Breast epithelium (tissue), 3 donors: ENCODE measurements at regions not wholly inside any gene's neighbourhood (a gene's known extent, or its start where the extent isn't known, plus 50 kb on each side); places are given as distances from the start of the nearest gene placed in this dataset.

Experiments
- POLR2A ChIP-seq: fragments of 450-650 bp; IDR thresholded peaks from one replicate; pipeline ENCODE4 v1.6.1; 2016; ENCODE audit warnings: antibody characterized with exemption, mild to moderate bottlenecking, moderate library complexity
- TF ChIP-seq, protein P1 (sequence below), 3 donors: fragments of 450-650 bp; IDR thresholded peaks; one replicate each; pipeline ENCODE4 v1.5.1; 2016 to 2017; ENCODE audit warnings: antibody characterized with exemption in 3 of 3, mild to moderate bottlenecking in 3 of 3, moderate library complexity in 3 of 3

DNA sequence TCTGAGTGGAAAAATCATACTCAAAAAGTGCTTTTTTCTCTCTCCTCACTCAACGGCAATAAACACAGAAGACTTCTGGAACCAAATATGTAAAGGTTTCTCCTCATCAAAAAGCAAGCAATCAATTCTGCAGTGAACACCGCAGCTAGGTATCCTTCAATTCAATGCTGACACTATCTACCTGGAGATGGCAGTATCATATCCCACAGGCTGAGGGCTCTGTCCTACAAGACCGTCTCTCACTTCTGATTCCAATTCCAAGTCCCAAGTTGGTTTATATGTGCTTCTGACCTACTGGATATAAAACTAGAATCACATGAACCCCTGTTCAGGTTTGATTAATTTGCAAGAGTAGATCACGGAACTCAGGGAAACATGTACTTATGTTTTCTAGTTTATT is 59.7 kb upstream of the LUZP2 start:
- no peak for TF ChIP-seq POLR2A
- TF ChIP-seq, protein P1, sequence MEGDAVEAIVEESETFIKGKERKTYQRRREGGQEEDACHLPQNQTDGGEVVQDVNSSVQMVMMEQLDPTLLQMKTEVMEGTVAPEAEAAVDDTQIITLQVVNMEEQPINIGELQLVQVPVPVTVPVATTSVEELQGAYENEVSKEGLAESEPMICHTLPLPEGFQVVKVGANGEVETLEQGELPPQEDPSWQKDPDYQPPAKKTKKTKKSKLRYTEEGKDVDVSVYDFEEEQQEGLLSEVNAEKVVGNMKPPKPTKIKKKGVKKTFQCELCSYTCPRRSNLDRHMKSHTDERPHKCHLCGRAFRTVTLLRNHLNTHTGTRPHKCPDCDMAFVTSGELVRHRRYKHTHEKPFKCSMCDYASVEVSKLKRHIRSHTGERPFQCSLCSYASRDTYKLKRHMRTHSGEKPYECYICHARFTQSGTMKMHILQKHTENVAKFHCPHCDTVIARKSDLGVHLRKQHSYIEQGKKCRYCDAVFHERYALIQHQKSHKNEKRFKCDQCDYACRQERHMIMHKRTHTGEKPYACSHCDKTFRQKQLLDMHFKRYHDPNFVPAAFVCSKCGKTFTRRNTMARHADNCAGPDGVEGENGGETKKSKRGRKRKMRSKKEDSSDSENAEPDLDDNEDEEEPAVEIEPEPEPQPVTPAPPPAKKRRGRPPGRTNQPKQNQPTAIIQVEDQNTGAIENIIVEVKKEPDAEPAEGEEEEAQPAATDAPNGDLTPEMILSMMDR (IDR thresholded peaks at IDR 0.05), result no peak
